MM.1S (cell line): ENCODE measurements at regions not wholly inside any gene's neighbourhood (a gene's known extent, or its start where the extent isn't known, plus 50 kb on each side); places are given as distances from the start of the nearest gene placed in this dataset.
"Not testable (repeated sequence)": the region's sequence is repeated elsewhere in the genome, so short reads cannot be mapped to it uniquely, and the experiment has no call there.

Experiments
- EZH2 ChIP-seq: fragments of 300-600 bp; sonication (generic); optimal IDR thresholded peaks from 2 replicates; pipeline ENCODE3; 2017; ENCODE audit warnings: low read depth, mild to moderate bottlenecking, antibody characterized with exemption, low read length, mixed read lengths
- TF ChIP-seq, protein P1 (sequence below): fragments of 300-600 bp; sonication (generic); IDR thresholded peaks from 2 replicates; pipeline ENCODE4 v1.5.1; 2016; ENCODE audit warnings: antibody characterized with exemption, low read length, mixed read lengths

DNA sequence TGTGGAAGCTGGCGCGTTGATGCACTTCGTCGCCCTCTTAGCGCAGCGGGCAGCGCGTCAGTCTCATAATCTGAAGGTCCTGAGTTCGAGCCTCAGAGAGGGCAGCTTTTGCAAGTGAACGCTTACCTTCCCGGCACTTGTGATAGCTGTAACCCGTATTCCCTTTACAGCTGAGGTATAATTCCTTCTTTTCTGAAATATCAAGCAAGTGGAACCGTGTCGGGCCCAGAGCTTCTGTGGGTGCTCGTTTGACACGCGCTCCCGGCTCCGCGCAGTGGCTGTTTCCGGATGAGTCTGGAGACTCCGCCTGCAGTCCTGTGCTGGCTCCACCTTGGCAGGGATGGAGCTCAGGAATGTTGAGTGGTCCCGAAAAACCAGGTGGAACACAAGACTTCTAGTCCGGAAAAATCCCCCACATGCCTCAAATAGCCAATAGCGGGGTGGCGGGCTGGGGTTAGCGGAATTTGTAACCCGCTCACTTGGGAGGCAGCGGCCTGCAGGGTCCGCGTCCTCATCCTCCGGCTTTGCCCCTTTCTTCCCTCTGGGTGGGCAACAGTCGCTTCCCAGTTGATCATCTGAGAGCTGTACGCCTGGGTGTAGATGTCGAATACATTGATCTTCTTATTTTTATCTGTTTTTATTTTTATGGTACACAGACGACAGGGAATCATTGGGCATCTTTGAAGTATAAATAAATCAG, 106.8 kb upstream of the ZNF322 start:
- TF ChIP-seq, protein P1, sequence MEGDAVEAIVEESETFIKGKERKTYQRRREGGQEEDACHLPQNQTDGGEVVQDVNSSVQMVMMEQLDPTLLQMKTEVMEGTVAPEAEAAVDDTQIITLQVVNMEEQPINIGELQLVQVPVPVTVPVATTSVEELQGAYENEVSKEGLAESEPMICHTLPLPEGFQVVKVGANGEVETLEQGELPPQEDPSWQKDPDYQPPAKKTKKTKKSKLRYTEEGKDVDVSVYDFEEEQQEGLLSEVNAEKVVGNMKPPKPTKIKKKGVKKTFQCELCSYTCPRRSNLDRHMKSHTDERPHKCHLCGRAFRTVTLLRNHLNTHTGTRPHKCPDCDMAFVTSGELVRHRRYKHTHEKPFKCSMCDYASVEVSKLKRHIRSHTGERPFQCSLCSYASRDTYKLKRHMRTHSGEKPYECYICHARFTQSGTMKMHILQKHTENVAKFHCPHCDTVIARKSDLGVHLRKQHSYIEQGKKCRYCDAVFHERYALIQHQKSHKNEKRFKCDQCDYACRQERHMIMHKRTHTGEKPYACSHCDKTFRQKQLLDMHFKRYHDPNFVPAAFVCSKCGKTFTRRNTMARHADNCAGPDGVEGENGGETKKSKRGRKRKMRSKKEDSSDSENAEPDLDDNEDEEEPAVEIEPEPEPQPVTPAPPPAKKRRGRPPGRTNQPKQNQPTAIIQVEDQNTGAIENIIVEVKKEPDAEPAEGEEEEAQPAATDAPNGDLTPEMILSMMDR: not testable (repeated sequence)
- TF ChIP-seq EZH2: not testable (repeated sequence)
